Neural crest cell (in vitro differentiated cells): ENCODE measurements at regions not wholly inside any gene's neighbourhood (a gene's known extent, or its start where the extent isn't known, plus 50 kb on each side); places are given as distances from the start of the nearest gene placed in this dataset.

Source experiments
- DNase-seq: peaks from one replicate; pipeline ENCODE4 v3.0.0; 2021; ENCODE audit warnings: low read depth, mixed read lengths, low spot score
- H3K27ac Mint-ChIP-seq: one replicate; pipeline ENCODE4 v1.8.0; 2021; ENCODE audit warnings: mild to moderate bottlenecking, mixed read lengths; ENCODE audit not compliant: unreplicated experiment
- H3K27me3 Mint-ChIP-seq: 2 replicates; pipeline ENCODE4 v1.8.0; 2021; ENCODE audit warnings: low read depth, mild to moderate bottlenecking, mixed read lengths
- H3K36me3 Mint-ChIP-seq: 2 replicates; pipeline ENCODE4 v1.8.0; 2021; ENCODE audit warnings: low read depth, mild to moderate bottlenecking, mixed read lengths
- H3K4me1 Mint-ChIP-seq: 2 replicates; pipeline ENCODE4 v1.8.0; 2021; ENCODE audit warnings: mixed read lengths
- H3K4me3 Mint-ChIP-seq: one replicate; pipeline ENCODE4 v1.8.0; 2021; ENCODE audit warnings: mild to moderate bottlenecking, mixed read lengths
- H3K9me3 Mint-ChIP-seq: 2 replicates; pipeline ENCODE4 v1.8.0; 2021; ENCODE audit warnings: mixed read lengths
- TF ChIP-seq, protein P1 (sequence below): fragments of 200-600 bp; sonication (generic); conservative IDR thresholded peaks from 2 replicates; pipeline ENCODE4 v1.5.0; 2021; ENCODE audit warnings: antibody characterized with exemption, mild to moderate bottlenecking

GRCh38 chr13:105370011-105370650, 1165.3 kb downstream of the EFNB2 start:
- peaks cover 8% of the 10 kb centered on the region for H3K36me3 Mint-ChIP-seq
- H3K9me3 Mint-ChIP-seq = peaks cover 6% of the 10 kb centered on the region
- DNase-seq = no peak
- H3K27me3 Mint-ChIP-seq = no peaks in the 10 kb centered on the region
- H3K4me3 Mint-ChIP-seq = no peak overlapping the region
- TF ChIP-seq, protein P1, sequence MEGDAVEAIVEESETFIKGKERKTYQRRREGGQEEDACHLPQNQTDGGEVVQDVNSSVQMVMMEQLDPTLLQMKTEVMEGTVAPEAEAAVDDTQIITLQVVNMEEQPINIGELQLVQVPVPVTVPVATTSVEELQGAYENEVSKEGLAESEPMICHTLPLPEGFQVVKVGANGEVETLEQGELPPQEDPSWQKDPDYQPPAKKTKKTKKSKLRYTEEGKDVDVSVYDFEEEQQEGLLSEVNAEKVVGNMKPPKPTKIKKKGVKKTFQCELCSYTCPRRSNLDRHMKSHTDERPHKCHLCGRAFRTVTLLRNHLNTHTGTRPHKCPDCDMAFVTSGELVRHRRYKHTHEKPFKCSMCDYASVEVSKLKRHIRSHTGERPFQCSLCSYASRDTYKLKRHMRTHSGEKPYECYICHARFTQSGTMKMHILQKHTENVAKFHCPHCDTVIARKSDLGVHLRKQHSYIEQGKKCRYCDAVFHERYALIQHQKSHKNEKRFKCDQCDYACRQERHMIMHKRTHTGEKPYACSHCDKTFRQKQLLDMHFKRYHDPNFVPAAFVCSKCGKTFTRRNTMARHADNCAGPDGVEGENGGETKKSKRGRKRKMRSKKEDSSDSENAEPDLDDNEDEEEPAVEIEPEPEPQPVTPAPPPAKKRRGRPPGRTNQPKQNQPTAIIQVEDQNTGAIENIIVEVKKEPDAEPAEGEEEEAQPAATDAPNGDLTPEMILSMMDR = no peak
- peaks cover 11% of the 10 kb centered on the region for H3K4me1 Mint-ChIP-seq
- peak overlapping the region; percentile 8 for H3K27ac Mint-ChIP-seq

DNA sequence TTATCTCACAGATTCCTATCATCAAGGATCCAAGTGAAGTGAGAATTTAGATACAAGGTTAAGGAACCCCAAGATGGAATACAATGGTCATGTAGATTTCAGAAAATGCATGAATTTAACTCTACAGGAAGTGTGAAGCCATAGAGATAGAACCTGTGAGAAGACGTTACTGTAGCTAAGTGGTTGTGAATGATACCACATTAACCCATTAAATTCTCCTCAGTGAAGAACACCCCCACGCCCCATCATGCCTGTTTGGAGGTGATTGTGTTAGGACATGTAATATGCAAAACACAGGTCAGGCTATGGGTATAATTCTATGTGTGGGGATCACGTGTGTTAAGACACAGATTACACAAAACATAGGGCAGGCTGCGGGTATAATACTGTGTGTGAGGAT, 1166.7 kb downstream of the EFNB2 start:
- no peak overlapping the region for H3K4me3 Mint-ChIP-seq
- no peak overlapping the region for H3K27ac Mint-ChIP-seq
- no peak for DNase-seq
- TF ChIP-seq, protein P1 = no peak
- no peaks in the 10 kb centered on the region for H3K27me3 Mint-ChIP-seq
- peaks cover 13% of the 10 kb centered on the region for H3K4me1 Mint-ChIP-seq
- peaks cover 6% of the 10 kb centered on the region for H3K9me3 Mint-ChIP-seq
- peaks cover 8% of the 10 kb centered on the region for H3K36me3 Mint-ChIP-seq

- TF ChIP-seq, protein P1 = no peak
- Mint-ChIP-seq H3K36me3 (no peaks in the 10 kb centered on the region), H3K4me1 (peaks cover 22% of the 10 kb centered on the region), H3K4me3 (no peak overlapping the region), H3K27me3 (no peaks in the 10 kb centered on the region), H3K9me3 (no peaks in the 10 kb centered on the region), H3K27ac (peak overlapping the region; percentile 57)
- DNase-seq = no peak
These were observed 1169.6 kb downstream of the EFNB2 start for GRCh38 chr13:105365831-105366230.

DNA sequence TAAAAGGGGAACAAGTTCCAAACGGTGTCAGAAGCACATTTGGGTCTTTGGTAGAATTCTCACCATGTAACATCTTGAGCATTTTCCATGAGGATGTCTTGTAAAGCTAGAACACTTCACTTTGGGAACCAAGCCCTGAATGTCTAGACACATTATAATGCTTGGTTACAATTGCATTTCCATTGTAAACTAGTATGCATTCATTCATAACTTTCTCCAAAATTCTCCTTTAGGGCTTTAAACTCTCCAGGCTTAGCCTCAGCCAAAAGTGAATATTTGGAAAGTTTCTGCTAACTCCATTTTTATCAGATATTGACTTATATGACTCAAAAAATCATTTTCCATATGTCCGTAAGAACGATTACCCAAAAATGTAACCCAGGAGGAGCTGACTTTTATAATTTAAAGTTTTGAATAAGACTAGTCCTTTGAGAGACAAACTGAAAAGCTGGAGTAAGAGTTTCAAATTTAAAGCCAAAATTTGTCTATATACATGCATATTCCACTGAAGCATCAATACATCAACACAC, 1170.4 kb downstream of the EFNB2 start:
- TF ChIP-seq, protein P1 = no peak
- peaks cover 23% of the 10 kb centered on the region for H3K4me1 Mint-ChIP-seq
- H3K27me3 Mint-ChIP-seq = no peaks in the 10 kb centered on the region
- H3K27ac Mint-ChIP-seq = no peak overlapping the region
- no peaks in the 10 kb centered on the region for H3K9me3 Mint-ChIP-seq
- no peak for DNase-seq
- no peaks in the 10 kb centered on the region for H3K36me3 Mint-ChIP-seq
- no peak overlapping the region for H3K4me3 Mint-ChIP-seq

- DNase-seq = no peak
- Mint-ChIP-seq H3K36me3 (no peaks in the 10 kb centered on the region), H3K4me1 (peaks cover 31% of the 10 kb centered on the region), H3K27me3 (no peaks in the 10 kb centered on the region), H3K27ac (no peak overlapping the region), H3K9me3 (no peaks in the 10 kb centered on the region), H3K4me3 (no peak overlapping the region)
- TF ChIP-seq, protein P1 = no peak
These were observed 1171.3 kb downstream of the EFNB2 start for GRCh38 chr13:105364191-105364590.
